A673 (cell line): ENCODE measurements at regions not wholly inside any gene's neighbourhood (a gene's known extent, or its start where the extent isn't known, plus 50 kb on each side); places are given as distances from the start of the nearest gene placed in this dataset.

Experiments
- CTCF ChIP-seq: fragments of 300-800, 200-600 bp; sonication (generic); conservative IDR thresholded peaks from 2 replicates; pipeline ENCODE4 v1.5.1; 2017; ENCODE audit warnings: low read depth, mild to moderate bottlenecking, antibody characterized with exemption, low read length, moderate library complexity, mixed read lengths
- EZH2 ChIP-seq: fragments of 200-600 bp; sonication (generic); IDR thresholded peaks from 2 replicates; pipeline ENCODE4 v1.6.1; 2017; ENCODE audit warnings: borderline replicate concordance, low read depth, mild to moderate bottlenecking, mixed read lengths, antibody characterized with exemption, low read length; ENCODE audit not compliant: poor library complexity, severe bottlenecking

DNA sequence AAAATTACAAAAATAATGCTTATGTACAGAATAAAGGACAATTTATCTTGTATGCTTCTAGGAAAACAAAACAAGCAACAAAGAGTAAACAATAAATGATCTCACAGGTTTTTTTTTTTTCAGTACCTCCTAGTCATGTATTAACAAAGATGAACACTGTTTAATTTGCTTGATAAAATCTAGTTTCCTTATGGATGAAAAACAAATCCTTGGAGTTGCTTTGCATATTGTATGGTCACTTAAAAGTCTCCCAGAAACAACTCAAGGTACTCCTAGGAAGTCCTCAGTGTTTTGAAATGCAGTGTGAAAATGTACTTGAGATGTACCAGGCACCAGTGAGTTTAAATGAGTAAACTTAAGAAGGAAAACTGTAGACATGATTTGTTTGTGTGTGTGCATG lies 686.0 kb upstream of the BRINP3 start:
- TF ChIP-seq CTCF (no peak), EZH2 (no peak)
